ENCODE measurements at regions not wholly inside any gene's neighbourhood (a gene's known extent, or its start where the extent isn't known, plus 50 kb on each side); places are given as distances from the start of the nearest gene placed in this dataset.

- in situ Hi-C loops (cut with MboI; ENCODE audit: low sequenced_read_pairs): no loop called here
Observed at GRCh38 chr12:89161557-89161956, 190.7 kb downstream of the DUSP6 start.

- in situ Hi-C loops (cut with MboI; ENCODE audit: low sequenced_read_pairs): no loop called here
Observed at GRCh38 chr12:89160716-89161123, 191.6 kb downstream of the DUSP6 start.

DNA sequence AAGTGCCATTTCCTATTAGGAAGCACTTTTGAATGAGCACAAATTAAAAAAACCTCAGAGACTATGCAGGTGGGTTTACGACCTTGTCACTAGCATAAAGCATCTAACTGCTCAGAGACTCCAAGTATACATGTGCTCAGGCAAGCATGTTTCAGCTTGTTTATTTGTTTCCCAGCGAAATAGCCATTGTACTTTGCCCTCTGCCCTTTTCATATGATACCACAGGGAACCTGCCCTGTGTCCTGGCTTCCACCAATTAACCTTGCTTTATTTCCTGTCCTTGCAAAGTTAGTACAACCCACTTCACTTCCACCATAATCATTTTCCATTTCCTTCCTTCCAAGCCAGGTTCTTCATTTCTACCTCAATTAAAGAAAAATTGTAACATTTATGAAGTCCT lies 194.9 kb downstream of the DUSP6 start:
- in situ Hi-C loops (cut with MboI; ENCODE audit: low sequenced_read_pairs): loop anchor here (10.0 kb wide), 1 partner anchor 103 kb away; no protein-coding TSS in a partner anchor

GRCh38 chr12:89156862-89157262 lies 195.4 kb downstream of the DUSP6 start:
- in situ Hi-C loops (cut with MboI; ENCODE audit: low sequenced_read_pairs): loop anchor here (10.0 kb wide), 1 partner anchor 102 kb away; no protein-coding TSS in a partner anchor

GRCh38 chr12:89156340-89156739 lies 196.0 kb downstream of the DUSP6 start:
- in situ Hi-C loops (cut with MboI; ENCODE audit: low sequenced_read_pairs): loop anchor here (10.0 kb wide), 1 partner anchor 102 kb away; no protein-coding TSS in a partner anchor

GRCh38 chr12:89155826-89156225 lies 196.5 kb downstream of the DUSP6 start:
- in situ Hi-C loops (cut with MboI; ENCODE audit: low sequenced_read_pairs): loop anchor here (10.0 kb wide), 1 partner anchor 101 kb away; no protein-coding TSS in a partner anchor

GRCh38 chr12:89154743-89155499 lies 197.4 kb downstream of the DUSP6 start:
- in situ Hi-C loops (cut with MboI; ENCODE audit: low sequenced_read_pairs): loop anchor here (10.0 kb wide), 1 partner anchor 100 kb away; no protein-coding TSS in a partner anchor

DNA sequence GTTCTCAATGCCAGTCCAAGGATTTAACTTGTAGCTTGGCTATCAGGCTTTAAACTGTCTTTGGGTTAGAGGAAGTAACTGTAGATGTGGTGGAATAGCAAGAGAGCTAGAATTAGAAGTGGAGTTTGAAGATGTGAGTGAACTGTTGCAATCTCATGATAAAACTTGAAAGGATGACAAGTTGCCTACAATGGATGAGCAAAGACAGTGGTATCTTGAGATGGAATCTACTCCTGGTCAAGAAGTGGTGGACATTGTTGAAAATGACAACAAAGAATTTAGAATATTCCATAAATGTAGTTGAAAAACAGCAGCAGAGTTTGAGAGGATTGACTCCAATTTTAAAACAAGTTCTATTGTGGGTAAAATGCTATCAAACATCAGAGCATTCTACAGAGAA lies 199.0 kb downstream of the DUSP6 start:
- in situ Hi-C loops (cut with MboI; ENCODE audit: low sequenced_read_pairs): loop anchor here (10.0 kb wide), 1 partner anchor 99 kb away; no protein-coding TSS in a partner anchor

DNA sequence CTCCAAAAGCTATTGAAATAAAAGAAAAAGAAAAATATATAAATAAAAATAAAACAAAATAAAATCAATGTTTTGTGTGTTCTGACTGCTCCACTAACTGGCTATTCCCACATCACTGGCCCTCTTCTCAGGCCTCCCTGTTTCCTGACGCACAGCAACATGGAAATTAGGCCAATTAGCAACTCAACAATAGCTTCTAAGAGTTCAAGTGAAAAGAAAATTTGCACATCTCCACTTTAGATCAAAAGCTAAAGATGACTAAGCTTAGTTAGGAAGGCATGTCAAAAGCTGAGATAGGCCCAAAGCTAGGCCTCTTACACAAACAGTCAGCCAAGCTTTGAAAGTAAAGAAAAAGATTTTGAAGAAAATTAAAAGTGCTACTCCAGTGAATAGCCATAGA lies 200.8 kb downstream of the DUSP6 start:
- in situ Hi-C loops (cut with MboI; ENCODE audit: low sequenced_read_pairs): loop anchor here (10.0 kb wide), 1 partner anchor 97 kb away; no protein-coding TSS in a partner anchor

GRCh38 chr12:89150789-89151188 lies 201.5 kb downstream of the DUSP6 start:
- in situ Hi-C loops (cut with MboI; ENCODE audit: low sequenced_read_pairs): loop anchor here (10.0 kb wide), 1 partner anchor 96 kb away; no protein-coding TSS in a partner anchor

- in situ Hi-C loops (cut with MboI; ENCODE audit: low sequenced_read_pairs): no loop called here
Observed at GRCh38 chr12:89140602-89141238, 211.6 kb downstream of the DUSP6 start.

- in situ Hi-C loops (cut with MboI; ENCODE audit: low sequenced_read_pairs): no loop called here
Observed at GRCh38 chr12:89140141-89140540, 212.2 kb downstream of the DUSP6 start.

- in situ Hi-C loops (cut with MboI; ENCODE audit: low sequenced_read_pairs): no loop called here
Observed at GRCh38 chr12:89139390-89139789, 212.9 kb downstream of the DUSP6 start.

GRCh38 chr12:89138048-89138852 lies 214.1 kb downstream of the DUSP6 start:
- in situ Hi-C loops (cut with MboI; ENCODE audit: low sequenced_read_pairs): no loop called here

GRCh38 chr12:89135976-89136634 lies 216.2 kb downstream of the DUSP6 start:
- in situ Hi-C loops (cut with MboI; ENCODE audit: low sequenced_read_pairs): no loop called here

- in situ Hi-C loops (cut with MboI; ENCODE audit: low sequenced_read_pairs): no loop called here
Observed at GRCh38 chr12:89134213-89134770, 218.0 kb downstream of the DUSP6 start.

- in situ Hi-C loops (cut with MboI; ENCODE audit: low sequenced_read_pairs): no loop called here
Observed at GRCh38 chr12:89129167-89129870, 223.0 kb downstream of the DUSP6 start.

DNA sequence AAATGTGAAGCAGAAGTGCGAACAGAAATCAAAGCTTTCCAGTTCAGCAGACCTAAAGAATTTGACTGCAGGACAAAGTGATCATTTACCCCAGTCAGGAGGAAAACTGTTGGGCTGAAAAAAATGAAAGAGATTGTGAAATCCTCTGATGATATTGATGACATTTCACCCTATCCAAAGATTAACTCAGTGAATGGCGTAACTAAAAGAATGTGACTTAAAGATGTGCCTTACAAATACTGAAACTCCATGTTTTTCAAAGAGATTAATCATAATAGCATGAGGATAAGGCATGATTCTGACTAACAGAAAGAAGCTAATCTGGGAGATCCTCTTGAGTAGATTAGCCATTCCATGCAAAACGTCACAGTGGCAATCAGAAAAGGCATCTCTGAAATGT lies 225.6 kb downstream of the DUSP6 start:
- in situ Hi-C loops (cut with MboI; ENCODE audit: low sequenced_read_pairs): no loop called here

GRCh38 chr12:89122852-89123251 lies 229.4 kb downstream of the DUSP6 start:
- in situ Hi-C loops (cut with MboI; ENCODE audit: low sequenced_read_pairs): no loop called here

Measured in HL-60/S4 treated with phorbol 12-myristate 13-acetate at 8.2 ng/mL for 4 days and 3 days (cell line).